ENCODE measurements at regions not wholly inside any gene's neighbourhood (a gene's known extent, or its start where the extent isn't known, plus 50 kb on each side); places are given as distances from the start of the nearest gene placed in this dataset.

- no peaks in the 10 kb centered on the region for H3K9me3 ChIP-seq (ENCODE audit: control insufficient read depth in 2 of 2, low read length in 2 of 2)
- no peak overlapping the region for H3K9ac ChIP-seq (ENCODE audit: low read depth in 1 of 2, low read length in 2 of 2)
- H3K4me3 ChIP-seq (ENCODE audit: low read length in 2 of 2) = no peak overlapping the region
- no peaks in the 10 kb centered on the region for H3K4me1 ChIP-seq (ENCODE audit: control insufficient read depth in 2 of 2, insufficient read depth in 2 of 2, low read length in 2 of 2)
- no peaks in the 10 kb centered on the region for H3K36me3 ChIP-seq (ENCODE audit: control insufficient read depth in 2 of 2, insufficient read depth in 2 of 2, low read length in 2 of 2)
- H3K27me3 ChIP-seq (ENCODE audit: control insufficient read depth in 2 of 2, insufficient read depth in 2 of 2, low read length in 2 of 2) = no peaks in the 10 kb centered on the region
- H3K27ac ChIP-seq (ENCODE audit: low read depth in 2 of 2, low read length in 2 of 2) = no peak overlapping the region
These were observed 65.7 kb upstream of the FZD8 start for GRCh38 chr10:35707642-35708425.

- no peak overlapping the region for H3K9ac ChIP-seq (ENCODE audit: low read depth in 1 of 2, low read length in 2 of 2)
- no peaks in the 10 kb centered on the region for H3K27me3 ChIP-seq (ENCODE audit: control insufficient read depth in 2 of 2, insufficient read depth in 2 of 2, low read length in 2 of 2)
- no peaks in the 10 kb centered on the region for H3K9me3 ChIP-seq (ENCODE audit: control insufficient read depth in 2 of 2, low read length in 2 of 2)
- H3K27ac ChIP-seq (ENCODE audit: low read depth in 2 of 2, low read length in 2 of 2) = no peak overlapping the region
- H3K36me3 ChIP-seq (ENCODE audit: control insufficient read depth in 2 of 2, insufficient read depth in 2 of 2, low read length in 2 of 2) = no peaks in the 10 kb centered on the region
- H3K4me1 ChIP-seq (ENCODE audit: control insufficient read depth in 2 of 2, insufficient read depth in 2 of 2, low read length in 2 of 2) = no peaks in the 10 kb centered on the region
- H3K4me3 ChIP-seq (ENCODE audit: low read length in 2 of 2) = no peak overlapping the region
These were observed 64.9 kb upstream of the FZD8 start for GRCh38 chr10:35706959-35707358.

- Histone ChIP-seq H3K4me3 (ENCODE audit: low read length in 2 of 2) (no peak overlapping the region), H3K27me3 (ENCODE audit: control insufficient read depth in 2 of 2, insufficient read depth in 2 of 2, low read length in 2 of 2) (no peaks in the 10 kb centered on the region), H3K9me3 (ENCODE audit: control insufficient read depth in 2 of 2, low read length in 2 of 2) (no peaks in the 10 kb centered on the region), H3K4me1 (ENCODE audit: control insufficient read depth in 2 of 2, insufficient read depth in 2 of 2, low read length in 2 of 2) (no peaks in the 10 kb centered on the region), H3K9ac (ENCODE audit: low read depth in 1 of 2, low read length in 2 of 2) (no peak overlapping the region), H3K27ac (ENCODE audit: low read depth in 2 of 2, low read length in 2 of 2) (no peak overlapping the region), H3K36me3 (ENCODE audit: control insufficient read depth in 2 of 2, insufficient read depth in 2 of 2, low read length in 2 of 2) (no peaks in the 10 kb centered on the region)
These were observed 63.6 kb upstream of the FZD8 start for GRCh38 chr10:35705671-35706070.

GRCh38 chr10:35705051-35705450 lies 63.0 kb upstream of the FZD8 start:
- no peak overlapping the region for H3K4me3 ChIP-seq (ENCODE audit: low read length in 2 of 2)
- no peak overlapping the region for H3K9ac ChIP-seq (ENCODE audit: low read depth in 1 of 2, low read length in 2 of 2)
- H3K9me3 ChIP-seq (ENCODE audit: control insufficient read depth in 2 of 2, low read length in 2 of 2) = no peaks in the 10 kb centered on the region
- H3K36me3 ChIP-seq (ENCODE audit: control insufficient read depth in 2 of 2, insufficient read depth in 2 of 2, low read length in 2 of 2) = no peaks in the 10 kb centered on the region
- H3K27me3 ChIP-seq (ENCODE audit: control insufficient read depth in 2 of 2, insufficient read depth in 2 of 2, low read length in 2 of 2) = no peaks in the 10 kb centered on the region
- H3K27ac ChIP-seq (ENCODE audit: low read depth in 2 of 2, low read length in 2 of 2) = no peak overlapping the region
- no peaks in the 10 kb centered on the region for H3K4me1 ChIP-seq (ENCODE audit: control insufficient read depth in 2 of 2, insufficient read depth in 2 of 2, low read length in 2 of 2)

- H3K27me3 ChIP-seq (ENCODE audit: control insufficient read depth in 2 of 2, insufficient read depth in 2 of 2, low read length in 2 of 2) = no peaks in the 10 kb centered on the region
- no peak overlapping the region for H3K27ac ChIP-seq (ENCODE audit: low read depth in 2 of 2, low read length in 2 of 2)
- no peaks in the 10 kb centered on the region for H3K9me3 ChIP-seq (ENCODE audit: control insufficient read depth in 2 of 2, low read length in 2 of 2)
- H3K4me1 ChIP-seq (ENCODE audit: control insufficient read depth in 2 of 2, insufficient read depth in 2 of 2, low read length in 2 of 2) = no peaks in the 10 kb centered on the region
- no peak overlapping the region for H3K9ac ChIP-seq (ENCODE audit: low read depth in 1 of 2, low read length in 2 of 2)
- no peaks in the 10 kb centered on the region for H3K36me3 ChIP-seq (ENCODE audit: control insufficient read depth in 2 of 2, insufficient read depth in 2 of 2, low read length in 2 of 2)
- H3K4me3 ChIP-seq (ENCODE audit: low read length in 2 of 2) = no peak overlapping the region
These were observed 62.3 kb upstream of the FZD8 start for GRCh38 chr10:35704401-35704800.

GRCh38 chr10:35700487-35700882 lies 58.4 kb upstream of the FZD8 start:
- no peak overlapping the region for H3K4me3 ChIP-seq (ENCODE audit: low read length in 2 of 2)

GRCh38 chr10:35699848-35700486 lies 57.9 kb upstream of the FZD8 start:
- Histone ChIP-seq H3K9ac (ENCODE audit: low read depth in 1 of 2, low read length in 2 of 2) (no peak overlapping the region), H3K27ac (ENCODE audit: low read depth in 2 of 2, low read length in 2 of 2) (no peak overlapping the region)

More at GRCh38 chr10:35700487-35700882, 58.4 kb upstream of the FZD8 start:
- Histone ChIP-seq H3K27me3 (ENCODE audit: control insufficient read depth in 2 of 2, insufficient read depth in 2 of 2, low read length in 2 of 2) (no peaks in the 10 kb centered on the region), H3K9me3 (ENCODE audit: control insufficient read depth in 2 of 2, low read length in 2 of 2) (no peaks in the 10 kb centered on the region), H3K36me3 (ENCODE audit: control insufficient read depth in 2 of 2, insufficient read depth in 2 of 2, low read length in 2 of 2) (no peaks in the 10 kb centered on the region), H3K4me1 (ENCODE audit: control insufficient read depth in 2 of 2, insufficient read depth in 2 of 2, low read length in 2 of 2) (no peaks in the 10 kb centered on the region), H3K9ac (ENCODE audit: low read depth in 1 of 2, low read length in 2 of 2) (no peak overlapping the region), H3K27ac (ENCODE audit: low read depth in 2 of 2, low read length in 2 of 2) (no peak overlapping the region)

GRCh38 chr10:35696392-35697287 lies 54.5 kb upstream of the FZD8 start:
- Histone ChIP-seq H3K27ac (ENCODE audit: low read depth in 2 of 2, low read length in 2 of 2) (no peak overlapping the region), H3K4me3 (ENCODE audit: low read length in 2 of 2) (no peak overlapping the region), H3K9me3 (ENCODE audit: control insufficient read depth in 2 of 2, low read length in 2 of 2) (no peaks in the 10 kb centered on the region), H3K9ac (ENCODE audit: low read depth in 1 of 2, low read length in 2 of 2) (no peak overlapping the region), H3K4me1 (ENCODE audit: control insufficient read depth in 2 of 2, insufficient read depth in 2 of 2, low read length in 2 of 2) (no peaks in the 10 kb centered on the region), H3K27me3 (ENCODE audit: control insufficient read depth in 2 of 2, insufficient read depth in 2 of 2, low read length in 2 of 2) (no peaks in the 10 kb centered on the region), H3K36me3 (ENCODE audit: control insufficient read depth in 2 of 2, insufficient read depth in 2 of 2, low read length in 2 of 2) (no peaks in the 10 kb centered on the region)

More at GRCh38 chr10:35699848-35700486, 57.9 kb upstream of the FZD8 start:
- H3K4me3 ChIP-seq (ENCODE audit: low read length in 2 of 2) = no peak overlapping the region
- no peaks in the 10 kb centered on the region for H3K9me3 ChIP-seq (ENCODE audit: control insufficient read depth in 2 of 2, low read length in 2 of 2)
- H3K4me1 ChIP-seq (ENCODE audit: control insufficient read depth in 2 of 2, insufficient read depth in 2 of 2, low read length in 2 of 2) = no peaks in the 10 kb centered on the region
- no peaks in the 10 kb centered on the region for H3K27me3 ChIP-seq (ENCODE audit: control insufficient read depth in 2 of 2, insufficient read depth in 2 of 2, low read length in 2 of 2)
- H3K36me3 ChIP-seq (ENCODE audit: control insufficient read depth in 2 of 2, insufficient read depth in 2 of 2, low read length in 2 of 2) = no peaks in the 10 kb centered on the region

GRCh38 chr10:35693800-35694199 lies 51.7 kb upstream of the FZD8 start:
- H3K4me3 ChIP-seq (ENCODE audit: low read length in 2 of 2) = no peak overlapping the region
- no peaks in the 10 kb centered on the region for H3K4me1 ChIP-seq (ENCODE audit: control insufficient read depth in 2 of 2, insufficient read depth in 2 of 2, low read length in 2 of 2)
- no peak overlapping the region for H3K27ac ChIP-seq (ENCODE audit: low read depth in 2 of 2, low read length in 2 of 2)
- no peaks in the 10 kb centered on the region for H3K36me3 ChIP-seq (ENCODE audit: control insufficient read depth in 2 of 2, insufficient read depth in 2 of 2, low read length in 2 of 2)
- H3K9ac ChIP-seq (ENCODE audit: low read depth in 1 of 2, low read length in 2 of 2) = no peak overlapping the region
- H3K9me3 ChIP-seq (ENCODE audit: control insufficient read depth in 2 of 2, low read length in 2 of 2) = no peaks in the 10 kb centered on the region
- H3K27me3 ChIP-seq (ENCODE audit: control insufficient read depth in 2 of 2, insufficient read depth in 2 of 2, low read length in 2 of 2) = no peaks in the 10 kb centered on the region
